HCT116 (cell line): ENCODE measurements at regions not wholly inside any gene's neighbourhood (a gene's known extent, or its start where the extent isn't known, plus 50 kb on each side); places are given as distances from the start of the nearest gene placed in this dataset.

Source experiments
- ATAC-seq: fragments of 200-7000 bp; cut with Tn5 transposase; 2 replicates; pipeline ENCODE4 v1.9.1; 2020; ENCODE audit warnings: mild to moderate bottlenecking, moderate library complexity
- BruUV-seq: library from RNA; stranded (reverse); fragments of 400-500 nt; replicated peaks from 2 replicates; lab custom pipeline; 2021; lab: Mats Ljungman, UMichigan
- CTCF ChIA-PET: fragments of 300-600 bp; sonication (Branson Sonifier 250); formaldehyde crosslinking; loops from one replicate; lab custom pipeline; 2021; ENCODE audit warnings: antibody characterized with exemption; lab: Charles Lee
- POLR2A ChIA-PET: fragments of 300-600, 350-600 bp; sonication (Branson Sonifier 250); formaldehyde crosslinking; loops from one replicate; lab custom pipeline; 2021; ENCODE audit warnings: antibody characterized with exemption; lab: Charles Lee
- RAD21 ChIA-PET, 2 experiments: fragments of 300-600 bp; sonication (Branson Sonifier 250); formaldehyde crosslinking; loops; one replicate each; lab custom pipeline; 2023; ENCODE audit warnings: low total read pairs in 2 of 2; ENCODE audit not compliant: uncharacterized antibody in 2 of 2, unreplicated experiment in 2 of 2, low non-redundant PET in 1 of 2; lab: Charles Lee
- DNase-seq: peaks from one replicate; pipeline ENCODE4 v3.0.0-alpha.2; 2010; ENCODE audit warnings: low read depth, low spot score
- H2AFZ ChIP-seq: fragments of 200-600 bp; shearing (Covaris generic), sonication (generic); 2 replicates; pipeline ENCODE4 v1.6.1; 2017; ENCODE audit warnings: low read depth, mixed run types, mixed read lengths, antibody characterized with exemption, low read length; ENCODE audit not compliant: poor library complexity, severe bottlenecking
- H3K27ac ChIP-seq: 2 replicates; pipeline ENCODE4 v1.5.1; 2012; ENCODE audit warnings: low read depth, low read length
- H3K27me3 ChIP-seq: fragments of 200-600 bp; sonication (generic); 2 replicates; pipeline ENCODE4 v1.6.1; 2016; ENCODE audit warnings: mixed run types, low read length, mixed read lengths; ENCODE audit not compliant: insufficient read depth
- H3K36me3 ChIP-seq, 2 experiments: fragments of 200-500 bp in 1 of 2; fragments of 200-600 bp in 1 of 2; sonication (Bioruptor generic) in 1 of 2; sonication (generic) in 1 of 2; 2 replicates each; pipeline versions ENCODE4 v1.5.1 to v1.6.1; 2014 to 2016; ENCODE audit warnings: low read length in 2 of 2, inconsistent platforms in 1 of 2, mixed read lengths in 1 of 2, mixed run types in 1 of 2; ENCODE audit not compliant: insufficient read depth in 2 of 2, control insufficient read depth in 1 of 2
- H3K4me1 ChIP-seq, 2 experiments: fragments of 200-600 bp in 1 of 2; sonication (generic) in 1 of 2; 2 replicates each; pipeline versions ENCODE4 v1.5.1 to v1.6.1; 2012 to 2017; ENCODE audit warnings: low read length in 2 of 2, inconsistent platforms in 1 of 2, mild to moderate bottlenecking in 1 of 2, mixed read lengths in 1 of 2, mixed run types in 1 of 2, moderate library complexity in 1 of 2; ENCODE audit not compliant: insufficient read depth in 2 of 2, control insufficient read depth in 1 of 2
- H3K4me2 ChIP-seq: fragments of 200-600 bp; sonication (generic); 2 replicates; pipeline ENCODE4 v1.6.1; 2017; ENCODE audit warnings: mixed run types, low read length, mixed read lengths
- H3K4me3 ChIP-seq, 2 experiments: fragments of 200-600 bp in 1 of 2; sonication (generic) in 1 of 2; replicated peaks in 1 of 2; 2 replicates each; pipeline ENCODE4 v1.5.1; 2011 to 2016; ENCODE audit warnings: low read length in 2 of 2, control low read depth in 1 of 2, low read depth in 1 of 2, mild to moderate bottlenecking in 1 of 2, mixed read lengths in 1 of 2, mixed run types in 1 of 2
- H3K79me2 ChIP-seq: fragments of 200-600 bp; sonication (generic); 2 replicates; pipeline ENCODE4 v1.6.1; 2017; ENCODE audit warnings: mild to moderate bottlenecking, mixed run types, low read length, moderate library complexity, mixed read lengths; ENCODE audit not compliant: insufficient read depth
- H3K9ac ChIP-seq: fragments of 200-600 bp; sonication (generic); 2 replicates; pipeline ENCODE4 v1.6.1; 2016; ENCODE audit warnings: low read length, mixed read lengths
- H3K9me2 ChIP-seq: fragments of 200-600 bp; sonication (generic), shearing (Covaris generic); 2 replicates; pipeline ENCODE4 v1.6.1; 2017; ENCODE audit warnings: mixed run types, mild to moderate bottlenecking, moderate library complexity; ENCODE audit not compliant: insufficient read depth
- H3K9me3 ChIP-seq, 2 experiments: fragments of 200-500 bp in 1 of 2; fragments of 200-600 bp in 1 of 2; sonication (Bioruptor generic) in 1 of 2; sonication (generic) in 1 of 2; 2 replicates each; pipeline ENCODE4 v1.6.1; 2014 to 2017; ENCODE audit warnings: low read length in 2 of 2, mixed read lengths in 2 of 2, inconsistent platforms in 1 of 2, low read depth in 1 of 2, mild to moderate bottlenecking in 1 of 2, mixed run types in 1 of 2, moderate library complexity in 1 of 2; ENCODE audit not compliant: control insufficient read depth in 1 of 2, insufficient read depth in 1 of 2
- H4K20me1 ChIP-seq: fragments of 200-600 bp; sonication (generic), shearing (Covaris generic); 2 replicates; pipeline ENCODE4 v1.6.1; 2017; ENCODE audit warnings: mixed run types, mild to moderate bottlenecking, moderate library complexity; ENCODE audit not compliant: insufficient read depth
- ATF3 ChIP-seq: IDR thresholded peaks from 2 replicates; pipeline ENCODE4 v1.6.1; 2012
- CBX3 ChIP-seq: IDR thresholded peaks from 2 replicates; pipeline ENCODE4 v1.6.1; 2012; ENCODE audit warnings: low read depth
- CEBPB ChIP-seq: IDR thresholded peaks from 2 replicates; pipeline ENCODE4 v1.6.1; 2012; ENCODE audit warnings: low read depth
- ELF1 ChIP-seq: IDR thresholded peaks from 2 replicates; pipeline ENCODE4 v1.6.1; 2012; ENCODE audit warnings: low read depth, borderline replicate concordance
- EZH2 ChIP-seq: fragments of 200-600 bp; sonication (generic); IDR thresholded peaks from 2 replicates; pipeline ENCODE4 v1.6.1; 2017; ENCODE audit warnings: antibody characterized with exemption, mixed run types
- EZH2phosphoT487 ChIP-seq: fragments of 200-600 bp; IDR thresholded peaks from 2 replicates; pipeline ENCODE4 v1.6.1; 2018; ENCODE audit warnings: antibody characterized with exemption, borderline replicate concordance
- FOSL1 ChIP-seq: IDR thresholded peaks from 2 replicates; pipeline ENCODE4 v1.6.1; 2012; ENCODE audit warnings: low read depth
- POLR2A ChIP-seq: IDR thresholded peaks from 2 replicates; pipeline ENCODE4 v1.7.0; 2011; ENCODE audit warnings: borderline replicate concordance; ENCODE audit not compliant: insufficient read depth, insufficient read length; ENCODE audit errors: extremely low read depth
- POLR2AphosphoS5 ChIP-seq: IDR thresholded peaks from 2 replicates; pipeline ENCODE4 v1.6.1; 2011; ENCODE audit warnings: mild to moderate bottlenecking, low read depth, low read length, moderate library complexity
- RAD21 ChIP-seq: IDR thresholded peaks from 2 replicates; pipeline ENCODE4 v1.6.1; 2012; ENCODE audit warnings: low read depth, mild to moderate bottlenecking
- SIN3A ChIP-seq: IDR thresholded peaks from 2 replicates; pipeline ENCODE4 v1.6.1; 2012; ENCODE audit warnings: low read depth
- SP1 ChIP-seq: IDR thresholded peaks from 2 replicates; pipeline ENCODE4 v1.6.1; 2012; ENCODE audit warnings: low read depth
- SRF ChIP-seq: IDR thresholded peaks from 2 replicates; pipeline ENCODE4 v1.6.1; 2012; ENCODE audit warnings: low read depth
- TCF7L2 ChIP-seq: IDR thresholded peaks from 2 replicates; pipeline ENCODE4 v1.7.0; 2011; ENCODE audit warnings: borderline replicate concordance, inconsistent platforms; ENCODE audit not compliant: insufficient read depth, insufficient read length; ENCODE audit errors: extremely low read depth
- YY1 ChIP-seq: IDR thresholded peaks from 2 replicates; pipeline ENCODE4 v1.6.1; 2011; ENCODE audit warnings: low read length, low read depth, moderate library complexity, mild to moderate bottlenecking; ENCODE audit not compliant: insufficient replicate concordance; ENCODE audit errors: extremely low read depth
- ZBTB33 ChIP-seq: IDR thresholded peaks from 2 replicates; pipeline ENCODE4 v1.6.1; 2011; ENCODE audit warnings: mild to moderate bottlenecking, low read length, moderate library complexity; ENCODE audit not compliant: insufficient replicate concordance; ENCODE audit errors: extremely low read depth
- intact Hi-C: fragments of 100-400 bp; cut with micrococcal nuclease; formaldehyde crosslinking; loops from 2 replicates; pipeline ENCODE4 v1.10.0; 2022

GRCh38 chr10:28082885-28083284 lies 84.0 kb upstream of the ODAD2 start:
- no peaks in the 10 kb centered on the region for H3K9me2 ChIP-seq
- no peak overlapping the region for H2AFZ ChIP-seq
- H3K9ac ChIP-seq = no peak overlapping the region
- ATAC-seq (0 out of 2 replicates have a peak, but pooled peaks have one; percentile 24), DNase-seq (no peak)
- CTCF ChIA-PET = interaction anchor here (1.4 kb wide), 1 partner anchor 97 kb away, joined by 4 read pairs; no protein-coding TSS in a partner anchor
- POLR2A ChIA-PET = interaction anchor here (0.6 kb wide), 1 partner anchor 42 kb away, joined by 3 read pairs; no protein-coding TSS in a partner anchor
- H3K27ac ChIP-seq = peak overlapping the region; percentile 55
- BruUV-seq = no TSS peak
- intact Hi-C loops = no loop called here
- no peaks in the 10 kb centered on the region for H3K27me3 ChIP-seq
- H3K36me3 ChIP-seq = peaks cover 0 to 14% of the 10 kb centered on the region in 2 experiments; a peak in 1 of 4 replicates
- peaks cover 40 to 59% of the 10 kb centered on the region in 2 experiments for H3K4me1 ChIP-seq
- TF ChIP-seq RAD21 (no peak), YY1 (peak; percentile 50)
- RAD21 ChIA-PET = no interaction called here
- peak overlapping the region; percentile 10; the same call in 1 of the 2 replicates for H3K4me2 ChIP-seq
- H3K9me3 ChIP-seq = no peaks in the 10 kb centered on the region
- H3K79me2 ChIP-seq = peaks cover 16% of the 10 kb centered on the region; the same call in 1 of the 2 replicates
- no peaks in the 10 kb centered on the region for H4K20me1 ChIP-seq
- H3K4me3 ChIP-seq = no peak overlapping the region

- BruUV-seq = no TSS peak
- H3K4me1 ChIP-seq = peaks cover 45 to 60% of the 10 kb centered on the region in 2 experiments
- ATAC-seq = peak; percentile 37; the same call in 1 of the 2 replicates
- ChIA-PET RAD21 (no interaction called here), POLR2A (interaction anchor here (0.6 kb wide), 1 partner anchor 42 kb away, joined by 3 read pairs; no protein-coding TSS in a partner anchor), CTCF (interaction anchor here (1.4 kb wide), 1 partner anchor 97 kb away, joined by 4 read pairs; no protein-coding TSS in a partner anchor)
- intact Hi-C loops = no loop called here
- H3K4me3 ChIP-seq = no peak overlapping the region
- no peak overlapping the region; the same call in 1 of the 2 replicates for H3K9ac ChIP-seq
- H2AFZ ChIP-seq = no peak overlapping the region
- H3K9me3 ChIP-seq = no peaks in the 10 kb centered on the region
- peak overlapping the region; percentile 10; the same call in 1 of the 2 replicates for H3K4me2 ChIP-seq
- DNase-seq = no peak
- H3K9me2 ChIP-seq = no peaks in the 10 kb centered on the region
- no peaks in the 10 kb centered on the region for H3K27me3 ChIP-seq
- no peaks in the 10 kb centered on the region for H4K20me1 ChIP-seq
- peaks cover 16% of the 10 kb centered on the region; the same call in 1 of the 2 replicates for H3K79me2 ChIP-seq
- peak overlapping the region; percentile 55 for H3K27ac ChIP-seq
- peaks cover 0 to 11% of the 10 kb centered on the region in 2 experiments; a peak in 1 of 4 replicates for H3K36me3 ChIP-seq
- TF ChIP-seq CBX3 = no peak
- no peak for TF ChIP-seq ELF1
- TF ChIP-seq TCF7L2 = no peak
- no peak for TF ChIP-seq CEBPB
- TF ChIP-seq ZBTB33 = no peak
- no peak for TF ChIP-seq SP1
- TF ChIP-seq SRF = no peak
- TF ChIP-seq POLR2A = no peak
- TF ChIP-seq YY1 = no peak
- TF ChIP-seq POLR2AphosphoS5 = no peak
- no peak for TF ChIP-seq ATF3
- TF ChIP-seq FOSL1 = no peak
- no peak for TF ChIP-seq EZH2phosphoT487
- no peak for TF ChIP-seq SIN3A
- TF ChIP-seq EZH2 = no peak
These were observed 83.4 kb upstream of the ODAD2 start for GRCh38 chr10:28082316-28082715.
